ENCODE measurements at regions not wholly inside any gene's neighbourhood (a gene's known extent, or its start where the extent isn't known, plus 50 kb on each side); places are given as distances from the start of the nearest gene placed in this dataset.

GRCh38 chr12:124645530-124646244 lies 78.3 kb upstream of the NCOR2 start:
- no peak for TF ChIP-seq POLR2A (IDR thresholded peaks at IDR 0.05; ENCODE audit: low read depth, low read length)
- TF ChIP-seq TAF1 (IDR thresholded peaks at IDR 0.05; ENCODE audit: low read depth, low read length): no peak
- TF ChIP-seq PAX5 (IDR thresholded peaks at IDR 0.05; ENCODE audit: insufficient read depth, low read length, severe bottlenecking): no peak
- TF ChIP-seq POLR2AphosphoS5 (IDR thresholded peaks at IDR 0.05; ENCODE audit: low read depth, low read length): no peak
- no peak for TF ChIP-seq POU2F2 (IDR thresholded peaks at IDR 0.05; ENCODE audit: low read depth, low read length)
- TF ChIP-seq SPI1 (IDR thresholded peaks at IDR 0.05; ENCODE audit: low read depth, low read length): no peak

Data from GM12891 (cell line).